Natural killer cell (primary cell): ENCODE measurements at regions not wholly inside any gene's neighbourhood (a gene's known extent, or its start where the extent isn't known, plus 50 kb on each side); places are given as distances from the start of the nearest gene placed in this dataset.
A peak's percentile ranks its signal among the peaks of the same experiment; 100 is the strongest.

ENCODE experiments used
- ATAC-seq, 3 donors: fragments of 150-1000 bp in 2 of 3; fragments of 200-7000 bp in 1 of 3; cut with Tn5 transposase; 1 replicate in 1 of 3; 2 replicates in 2 of 3; pipeline ENCODE4 v1.10.0; 2021; ENCODE audit warnings: mild to moderate bottlenecking in 2 of 3, moderate library complexity in 2 of 3
- DNase-seq, 2 donors: peaks; one replicate each; pipeline versions ENCODE4 v3.0.0 to v3.0.0-alpha.2; 2013 to 2021; ENCODE audit warnings: mixed read lengths in 1 of 2
- H3K27ac ChIP-seq: one replicate; pipeline ENCODE4 v1.5.1; 2013; ENCODE audit warnings: mild to moderate bottlenecking, low read length
- H3K27me3 ChIP-seq: one replicate; pipeline ENCODE4 v1.6.1; 2013; ENCODE audit warnings: low read length; ENCODE audit not compliant: control insufficient read depth, insufficient read depth
- H3K36me3 ChIP-seq: one replicate; pipeline ENCODE4 v1.6.1; 2013; ENCODE audit warnings: low read length; ENCODE audit not compliant: control insufficient read depth, insufficient read depth
- H3K4me1 ChIP-seq: one replicate; pipeline ENCODE4 v1.6.1; 2013; ENCODE audit warnings: low read length; ENCODE audit not compliant: control insufficient read depth, insufficient read depth
- H3K4me3 ChIP-seq: one replicate; pipeline ENCODE4 v1.5.1; 2013; ENCODE audit warnings: low read length
- H3K9me3 ChIP-seq: one replicate; pipeline ENCODE4 v1.6.1; 2013; ENCODE audit warnings: low read length; ENCODE audit not compliant: control insufficient read depth, insufficient read depth
- H3K27ac Mint-ChIP-seq, 2 donors: one replicate each; pipeline ENCODE4 v1.8.0; 2022; ENCODE audit warnings: mild to moderate bottlenecking in 2 of 2, mixed read lengths in 2 of 2, moderate library complexity in 1 of 2
- H3K27me3 Mint-ChIP-seq, 2 donors: one replicate each; pipeline ENCODE4 v1.8.0; 2022; ENCODE audit warnings: low read depth in 2 of 2, mixed read lengths in 2 of 2
- H3K36me3 Mint-ChIP-seq: one replicate; pipeline ENCODE4 v1.8.0; 2022; ENCODE audit warnings: mixed read lengths
- H3K4me1 Mint-ChIP-seq, 2 donors: one replicate each; pipeline ENCODE4 v1.8.0; 2022; ENCODE audit warnings: mixed read lengths in 2 of 2
- H3K4me3 Mint-ChIP-seq: one replicate; pipeline ENCODE4 v1.8.0; 2022; ENCODE audit warnings: mild to moderate bottlenecking, moderate library complexity, mixed read lengths
- H3K9me3 Mint-ChIP-seq, 2 donors: one replicate each; pipeline ENCODE4 v1.8.0; 2022; ENCODE audit warnings: mixed read lengths in 2 of 2
- WGBS: methylation state at CpG from one replicate; pipeline ENCODE4 v1.1.7; 2013; ENCODE audit warnings: missing lambda C conversion rate; ENCODE audit not compliant: insufficient coverage; 5-methylcytosine and 5-hydroxymethylcytosine counted together
- intact Hi-C: fragments of 100-400 bp; cut with micrococcal nuclease; formaldehyde crosslinking; loops from one replicate; pipeline ENCODE4 v1.14.2; 2022
- TF ChIP-seq, protein P1 (sequence below): fragments of 200-600 bp; IDR thresholded peaks from one replicate; pipeline ENCODE4 v1.8.0; 2022; ENCODE audit warnings: antibody characterized with exemption

DNA sequence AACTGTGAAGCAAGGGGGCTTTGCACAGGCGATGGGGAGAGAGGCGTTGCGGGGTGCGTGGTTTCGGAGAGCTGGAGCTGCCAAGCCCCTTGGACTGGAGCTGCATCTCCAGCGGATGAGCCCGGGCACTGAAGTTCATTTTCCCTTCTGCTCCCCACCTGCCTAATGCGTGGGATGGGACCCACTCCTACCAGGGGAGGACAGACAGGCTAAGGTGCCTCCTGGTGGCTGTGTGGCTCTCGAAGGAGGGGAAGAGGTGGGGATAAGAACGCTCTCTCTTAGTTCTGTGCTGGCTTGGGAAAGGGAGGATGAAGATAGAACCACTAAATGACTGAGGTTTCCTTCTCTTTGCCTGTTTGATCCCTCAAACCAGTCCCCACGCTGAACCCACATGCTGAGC lies 177.6 kb upstream of the PITRM1 start:
- no peak overlapping the region for H3K4me3 ChIP-seq
- H3K27me3 ChIP-seq, result no peaks in the 10 kb centered on the region
- H3K36me3 ChIP-seq, result no peaks in the 10 kb centered on the region
- H3K9me3 Mint-ChIP-seq, result no peaks in the 10 kb centered on the region
- no peak overlapping the region for H3K27ac Mint-ChIP-seq
- H3K9me3 ChIP-seq, result no peaks in the 10 kb centered on the region
- no peaks in the 10 kb centered on the region for H3K4me1 ChIP-seq
- no peak overlapping the region for H3K4me3 Mint-ChIP-seq
- H3K4me1 Mint-ChIP-seq, result peaks cover 0 to 5% of the 10 kb centered on the region in 2 donors
- TF ChIP-seq, protein P1, sequence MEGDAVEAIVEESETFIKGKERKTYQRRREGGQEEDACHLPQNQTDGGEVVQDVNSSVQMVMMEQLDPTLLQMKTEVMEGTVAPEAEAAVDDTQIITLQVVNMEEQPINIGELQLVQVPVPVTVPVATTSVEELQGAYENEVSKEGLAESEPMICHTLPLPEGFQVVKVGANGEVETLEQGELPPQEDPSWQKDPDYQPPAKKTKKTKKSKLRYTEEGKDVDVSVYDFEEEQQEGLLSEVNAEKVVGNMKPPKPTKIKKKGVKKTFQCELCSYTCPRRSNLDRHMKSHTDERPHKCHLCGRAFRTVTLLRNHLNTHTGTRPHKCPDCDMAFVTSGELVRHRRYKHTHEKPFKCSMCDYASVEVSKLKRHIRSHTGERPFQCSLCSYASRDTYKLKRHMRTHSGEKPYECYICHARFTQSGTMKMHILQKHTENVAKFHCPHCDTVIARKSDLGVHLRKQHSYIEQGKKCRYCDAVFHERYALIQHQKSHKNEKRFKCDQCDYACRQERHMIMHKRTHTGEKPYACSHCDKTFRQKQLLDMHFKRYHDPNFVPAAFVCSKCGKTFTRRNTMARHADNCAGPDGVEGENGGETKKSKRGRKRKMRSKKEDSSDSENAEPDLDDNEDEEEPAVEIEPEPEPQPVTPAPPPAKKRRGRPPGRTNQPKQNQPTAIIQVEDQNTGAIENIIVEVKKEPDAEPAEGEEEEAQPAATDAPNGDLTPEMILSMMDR, result no peak
- WGBS, result 86% methylated on average over 11 of the region's 11 CpGs
- peaks cover 18 to 28% of the 10 kb centered on the region in 2 donors for H3K27me3 Mint-ChIP-seq
- no peak overlapping the region for H3K27ac ChIP-seq
- ATAC-seq, result no peak
- intact Hi-C loops, result no loop called here
- DNase-seq, result no peak
- H3K36me3 Mint-ChIP-seq, result no peaks in the 10 kb centered on the region

DNA sequence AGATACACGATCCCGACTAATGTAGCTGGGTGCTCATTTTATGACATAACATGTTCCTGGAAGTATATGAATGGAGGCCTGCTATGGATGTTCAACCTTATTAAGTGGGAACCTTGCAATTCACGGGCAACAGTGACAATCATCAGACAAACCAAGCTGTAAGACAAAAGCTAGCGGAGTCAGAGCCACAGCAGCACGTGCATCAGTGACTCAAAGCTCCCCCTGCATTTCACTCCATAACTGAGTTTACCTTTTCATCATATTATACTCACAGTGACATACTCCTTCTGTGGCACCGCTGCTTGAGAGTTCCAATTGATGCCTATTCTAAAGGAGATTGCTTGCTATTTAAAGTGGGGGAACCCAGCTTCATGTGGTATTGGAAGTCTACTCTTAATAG lies 176.0 kb upstream of the PITRM1 start:
- Histone ChIP-seq H3K4me3 (no peak overlapping the region), H3K27ac (no peak overlapping the region), H3K36me3 (no peaks in the 10 kb centered on the region), H3K27me3 (no peaks in the 10 kb centered on the region), H3K4me1 (no peaks in the 10 kb centered on the region), H3K9me3 (no peaks in the 10 kb centered on the region)
- Mint-ChIP-seq H3K4me3 (no peak overlapping the region), H3K27me3 (peaks cover 22 to 35% of the 10 kb centered on the region in 2 donors), H3K9me3 (no peaks in the 10 kb centered on the region), H3K4me1 (peaks cover 0 to 5% of the 10 kb centered on the region in 2 donors), H3K36me3 (no peaks in the 10 kb centered on the region), H3K27ac (no peak overlapping the region)
- TF ChIP-seq, protein P1, result no peak
- ATAC-seq (no peak), DNase-seq (no peak)
- intact Hi-C loops, result no loop called here
- WGBS, result 87% methylated on average over 5 of the region's 6 CpGs

DNA sequence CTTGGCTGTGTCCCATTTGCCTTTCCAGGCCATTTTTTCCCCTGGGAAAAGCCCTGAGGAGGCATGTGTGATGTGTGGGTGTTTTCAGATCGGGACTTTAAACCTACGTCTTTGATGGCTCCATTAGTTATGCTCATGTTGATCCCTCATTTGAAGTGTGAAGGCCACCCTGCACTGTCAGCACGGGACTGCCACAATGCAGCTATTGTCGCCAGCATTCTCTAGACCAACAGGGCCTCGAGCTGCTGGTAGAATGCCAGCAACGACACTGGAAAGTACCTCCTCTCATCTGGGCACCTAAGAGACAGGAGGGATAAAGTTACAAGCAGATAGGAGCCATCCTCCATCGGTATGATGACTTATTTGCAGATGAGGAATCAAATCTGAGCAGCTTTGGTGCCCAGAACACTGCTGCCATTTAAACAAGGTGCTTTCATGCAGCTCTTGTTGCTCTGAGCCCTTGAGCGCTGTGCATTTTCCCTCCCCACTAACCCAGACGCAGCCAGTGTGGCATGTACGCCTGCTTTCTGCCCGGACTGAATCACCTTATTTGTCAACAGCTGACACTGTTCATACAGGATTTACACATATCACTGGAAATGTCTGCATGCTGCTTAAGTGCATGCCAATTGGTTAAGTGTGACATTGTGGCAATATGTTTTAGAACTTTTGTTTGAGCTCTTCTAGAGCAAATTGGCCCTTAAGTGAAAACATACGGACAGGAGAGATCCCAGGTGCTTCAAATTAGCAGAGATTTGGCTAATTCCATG lies 175.0 kb upstream of the PITRM1 start:
- Histone ChIP-seq H3K4me3 (no peak overlapping the region), H3K27ac (no peak overlapping the region), H3K4me1 (no peaks in the 10 kb centered on the region), H3K36me3 (no peaks in the 10 kb centered on the region), H3K27me3 (no peaks in the 10 kb centered on the region), H3K9me3 (no peaks in the 10 kb centered on the region)
- Mint-ChIP-seq H3K27me3 (peaks cover 20 to 35% of the 10 kb centered on the region in 2 donors), H3K4me1 (peaks cover 0 to 5% of the 10 kb centered on the region in 2 donors), H3K27ac (no peak overlapping the region), H3K9me3 (no peaks in the 10 kb centered on the region), H3K36me3 (no peaks in the 10 kb centered on the region), H3K4me3 (no peak overlapping the region)
- intact Hi-C loops, result no loop called here
- WGBS, result 86% methylated on average over 12 of the region's 12 CpGs
- ATAC-seq (no peak), DNase-seq (no peak)
- TF ChIP-seq, protein P1, result no peak

DNA sequence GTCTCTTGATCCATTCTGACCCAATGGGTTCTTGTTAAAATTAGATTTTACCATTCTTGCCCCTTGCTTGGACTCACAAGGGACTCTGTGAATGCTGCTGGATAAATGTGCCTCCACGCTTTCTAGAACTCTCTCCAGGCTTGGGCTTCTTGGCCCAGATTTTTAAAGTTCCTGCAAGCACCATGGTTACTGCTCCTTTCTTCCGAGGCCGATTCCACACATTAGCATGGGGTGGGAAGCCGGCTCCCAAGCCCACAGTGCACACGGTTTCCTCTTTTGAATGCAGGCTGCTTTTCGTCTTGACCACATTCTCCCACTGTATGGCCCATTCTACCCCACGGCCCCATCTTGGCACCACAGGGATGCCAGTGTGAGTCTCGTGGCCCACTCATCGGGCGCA lies 174.3 kb upstream of the PITRM1 start:
- Mint-ChIP-seq H3K4me3 (no peak overlapping the region), H3K9me3 (no peaks in the 10 kb centered on the region), H3K27ac (no peak overlapping the region), H3K36me3 (no peaks in the 10 kb centered on the region), H3K4me1 (peaks cover 0 to 5% of the 10 kb centered on the region in 2 donors), H3K27me3 (peaks cover 20 to 35% of the 10 kb centered on the region in 2 donors)
- intact Hi-C loops, result no loop called here
- Histone ChIP-seq H3K4me3 (no peak overlapping the region), H3K4me1 (no peaks in the 10 kb centered on the region), H3K36me3 (no peaks in the 10 kb centered on the region), H3K27me3 (no peaks in the 10 kb centered on the region), H3K27ac (no peak overlapping the region), H3K9me3 (no peaks in the 10 kb centered on the region)
- 91% methylated on average over 10 of the region's 10 CpGs for WGBS
- ATAC-seq, result peak in 1 of 3 donors; percentile 10
- DNase-seq, result no peak
- TF ChIP-seq, protein P1, result no peak
